IPS-20b (cell line): ENCODE measurements at regions not wholly inside any gene's neighbourhood (a gene's known extent, or its start where the extent isn't known, plus 50 kb on each side); places are given as distances from the start of the nearest gene placed in this dataset.

Experiments used
- H3K27ac ChIP-seq: one replicate; pipeline ENCODE4 v1.5.1; 2013; ENCODE audit warnings: low read length
- H3K27me3 ChIP-seq: 2 replicates; pipeline ENCODE4 v1.6.1; 2013; ENCODE audit warnings: mild to moderate bottlenecking, low read length, inconsistent platforms; ENCODE audit not compliant: insufficient read depth
- H3K36me3 ChIP-seq: 2 replicates; pipeline ENCODE4 v1.6.1; 2013; ENCODE audit warnings: low read depth, mild to moderate bottlenecking, inconsistent platforms, low read length, moderate library complexity; ENCODE audit not compliant: insufficient read depth
- H3K4me1 ChIP-seq: 2 replicates; pipeline ENCODE4 v1.6.1; 2013; ENCODE audit warnings: mild to moderate bottlenecking, control low read depth, inconsistent platforms, low read length, moderate library complexity; ENCODE audit not compliant: insufficient read depth
- H3K4me3 ChIP-seq: 2 replicates; pipeline ENCODE4 v1.5.1; 2013; ENCODE audit warnings: mild to moderate bottlenecking, low read length, inconsistent platforms
- H3K9ac ChIP-seq: 2 replicates; pipeline ENCODE4 v1.6.1; 2013; ENCODE audit warnings: low read depth, mild to moderate bottlenecking, inconsistent platforms, low read length, moderate library complexity
- H3K9me3 ChIP-seq: 2 replicates; pipeline ENCODE4 v1.6.1; 2013; ENCODE audit warnings: mild to moderate bottlenecking, low read depth, low read length, inconsistent platforms; ENCODE audit not compliant: insufficient read depth

- H3K9ac ChIP-seq: peak overlapping the region; percentile 30; the same call in 1 of the 2 replicates
- H3K27ac ChIP-seq: peak overlapping the region; percentile 20
- no peak overlapping the region for H3K4me3 ChIP-seq
- peaks cover 15% of the 10 kb centered on the region; the same call in 1 of the 2 replicates for H3K4me1 ChIP-seq
- no peaks in the 10 kb centered on the region for H3K9me3 ChIP-seq
- H3K36me3 ChIP-seq: no peaks in the 10 kb centered on the region
- H3K27me3 ChIP-seq: no peaks in the 10 kb centered on the region
These were observed 166.4 kb upstream of the SPRY4 start for GRCh38 chr5:142491270-142491669.

GRCh38 chr5:142486581-142486980 is 161.8 kb upstream of the SPRY4 start:
- Histone ChIP-seq H3K36me3 (no peaks in the 10 kb centered on the region), H3K27ac (no peak overlapping the region), H3K4me1 (peaks cover 8% of the 10 kb centered on the region; the same call in 1 of the 2 replicates), H3K4me3 (no peak overlapping the region), H3K27me3 (no peaks in the 10 kb centered on the region), H3K9ac (no peak overlapping the region), H3K9me3 (no peaks in the 10 kb centered on the region)

- Histone ChIP-seq H3K36me3 (no peaks in the 10 kb centered on the region), H3K4me1 (peaks cover 4% of the 10 kb centered on the region; the same call in 1 of the 2 replicates), H3K27me3 (no peaks in the 10 kb centered on the region), H3K4me3 (no peak overlapping the region), H3K9me3 (no peaks in the 10 kb centered on the region), H3K9ac (no peak overlapping the region), H3K27ac (no peak overlapping the region)
These were observed 161.2 kb upstream of the SPRY4 start for GRCh38 chr5:142486020-142486419.

GRCh38 chr5:142484821-142485387 is 160.1 kb upstream of the SPRY4 start:
- H3K36me3 ChIP-seq: no peaks in the 10 kb centered on the region
- H3K9me3 ChIP-seq: peaks cover 1% of the 10 kb centered on the region
- no peak overlapping the region for H3K27ac ChIP-seq
- H3K9ac ChIP-seq: no peak overlapping the region
- H3K4me1 ChIP-seq: no peaks in the 10 kb centered on the region
- H3K27me3 ChIP-seq: no peaks in the 10 kb centered on the region
- no peak overlapping the region for H3K4me3 ChIP-seq

- Histone ChIP-seq H3K4me3 (no peak overlapping the region), H3K9ac (no peak overlapping the region)
These were observed 157.4 kb upstream of the SPRY4 start for GRCh38 chr5:142482207-142482606.

GRCh38 chr5:142481410-142481809 is 156.6 kb upstream of the SPRY4 start:
- H3K27ac ChIP-seq: no peak overlapping the region
- peaks cover 14% of the 10 kb centered on the region for H3K9me3 ChIP-seq
- 0 out of 2 replicates have a peak, but pooled peaks cover under 1% of the 10 kb centered on the region for H3K4me1 ChIP-seq
- H3K36me3 ChIP-seq: no peaks in the 10 kb centered on the region
- no peaks in the 10 kb centered on the region for H3K27me3 ChIP-seq
- no peak overlapping the region for H3K9ac ChIP-seq
- no peak overlapping the region for H3K4me3 ChIP-seq

More at GRCh38 chr5:142482207-142482606, 157.4 kb upstream of the SPRY4 start:
- Histone ChIP-seq H3K27me3 (no peaks in the 10 kb centered on the region), H3K4me1 (no peaks in the 10 kb centered on the region), H3K27ac (no peak overlapping the region), H3K36me3 (no peaks in the 10 kb centered on the region), H3K9me3 (peaks cover 14% of the 10 kb centered on the region)

- Histone ChIP-seq H3K36me3 (no peaks in the 10 kb centered on the region), H3K9ac (no peak overlapping the region), H3K9me3 (peaks cover 14% of the 10 kb centered on the region), H3K4me3 (no peak overlapping the region), H3K27me3 (no peaks in the 10 kb centered on the region), H3K27ac (no peak overlapping the region), H3K4me1 (peaks cover 13% of the 10 kb centered on the region; the same call in 1 of the 2 replicates)
These were observed 155.2 kb upstream of the SPRY4 start for GRCh38 chr5:142479854-142480519.

GRCh38 chr5:142479150-142479549 is 154.3 kb upstream of the SPRY4 start:
- Histone ChIP-seq H3K27ac (no peak overlapping the region), H3K9ac (no peak overlapping the region), H3K4me1 (peaks cover 21% of the 10 kb centered on the region), H3K36me3 (no peaks in the 10 kb centered on the region), H3K9me3 (peaks cover 14% of the 10 kb centered on the region), H3K4me3 (no peak overlapping the region), H3K27me3 (no peaks in the 10 kb centered on the region)

GRCh38 chr5:142478113-142478512 is 153.3 kb upstream of the SPRY4 start:
- no peak overlapping the region for H3K4me3 ChIP-seq
- H3K36me3 ChIP-seq: no peaks in the 10 kb centered on the region
- H3K9ac ChIP-seq: no peak overlapping the region
- peaks cover 22% of the 10 kb centered on the region for H3K4me1 ChIP-seq
- no peak overlapping the region for H3K27ac ChIP-seq
- peaks cover 14% of the 10 kb centered on the region for H3K9me3 ChIP-seq
- no peaks in the 10 kb centered on the region for H3K27me3 ChIP-seq

- no peaks in the 10 kb centered on the region for H3K27me3 ChIP-seq
- H3K9ac ChIP-seq: no peak overlapping the region
- H3K4me3 ChIP-seq: no peak overlapping the region
- peaks cover 22% of the 10 kb centered on the region for H3K4me1 ChIP-seq
- no peaks in the 10 kb centered on the region for H3K36me3 ChIP-seq
- H3K27ac ChIP-seq: no peak overlapping the region
- H3K9me3 ChIP-seq: peaks cover 14% of the 10 kb centered on the region
These were observed 150.3 kb upstream of the SPRY4 start for GRCh38 chr5:142475102-142475513.

GRCh38 chr5:142474431-142475094 is 149.7 kb upstream of the SPRY4 start:
- no peaks in the 10 kb centered on the region for H3K36me3 ChIP-seq
- H3K9me3 ChIP-seq: peaks cover 10% of the 10 kb centered on the region; the same call in 1 of the 2 replicates
- no peak overlapping the region for H3K9ac ChIP-seq
- no peak overlapping the region for H3K27ac ChIP-seq
- peaks cover 22% of the 10 kb centered on the region for H3K4me1 ChIP-seq
- H3K4me3 ChIP-seq: no peak overlapping the region
- H3K27me3 ChIP-seq: no peaks in the 10 kb centered on the region

GRCh38 chr5:142473038-142473437 is 148.2 kb upstream of the SPRY4 start:
- Histone ChIP-seq H3K27ac (no peak overlapping the region), H3K9ac (no peak overlapping the region), H3K9me3 (no peaks in the 10 kb centered on the region), H3K36me3 (no peaks in the 10 kb centered on the region), H3K4me3 (no peak overlapping the region), H3K4me1 (peaks cover 22% of the 10 kb centered on the region), H3K27me3 (no peaks in the 10 kb centered on the region)
